Neuronal stem cell (in vitro differentiated cells): ENCODE measurements at regions not wholly inside any gene's neighbourhood (a gene's known extent, or its start where the extent isn't known, plus 50 kb on each side); places are given as distances from the start of the nearest gene placed in this dataset.

Experiments used
- DNase-seq: peaks from one replicate; pipeline ENCODE4 v3.0.0-alpha.2; 2013; ENCODE audit warnings: low spot score
- H2AFZ ChIP-seq: one replicate; pipeline ENCODE4 v1.6.1; 2013; ENCODE audit warnings: mild to moderate bottlenecking, low read length, inconsistent platforms
- H2AK5ac ChIP-seq: 2 replicates; pipeline ENCODE4 v1.6.1; 2013; ENCODE audit warnings: low read depth, mild to moderate bottlenecking, inconsistent platforms, low read length, moderate library complexity, mixed read lengths
- H2BK120ac ChIP-seq: 2 replicates; pipeline ENCODE4 v1.6.1; 2013; ENCODE audit warnings: low read depth, mild to moderate bottlenecking, inconsistent platforms, low read length, moderate library complexity, mixed read lengths
- H2BK12ac ChIP-seq: one replicate; pipeline ENCODE4 v1.6.1; 2013; ENCODE audit warnings: low read length, inconsistent platforms
- H2BK15ac ChIP-seq: 2 replicates; pipeline ENCODE4 v1.6.1; 2013; ENCODE audit warnings: mild to moderate bottlenecking, low read length, inconsistent platforms, mixed read lengths
- H2BK5ac ChIP-seq: one replicate; pipeline ENCODE4 v1.6.1; 2013; ENCODE audit warnings: inconsistent platforms, mild to moderate bottlenecking, low read length, moderate library complexity
- H3K14ac ChIP-seq: one replicate; pipeline ENCODE4 v1.6.1; 2013; ENCODE audit warnings: low read length, inconsistent platforms
- H3K18ac ChIP-seq: 2 replicates; pipeline ENCODE4 v1.6.1; 2013; ENCODE audit warnings: low read length, inconsistent platforms
- H3K23ac ChIP-seq: 2 replicates; pipeline ENCODE4 v1.6.1; 2013; ENCODE audit warnings: low read depth, mild to moderate bottlenecking, mixed read lengths, low read length, inconsistent platforms; ENCODE audit not compliant: poor library complexity
- H3K27ac ChIP-seq: replicated peaks from 3 replicates; pipeline ENCODE4 v1.5.1; 2013; ENCODE audit warnings: low read length, inconsistent platforms
- H3K27me3 ChIP-seq, 3 experiments: 2 replicates each; pipeline ENCODE4 v1.6.1; 2013; ENCODE audit warnings: low read length in 3 of 3, mild to moderate bottlenecking in 2 of 3, inconsistent platforms in 1 of 3, low read depth in 1 of 3, mixed read lengths in 1 of 3, moderate library complexity in 1 of 3; ENCODE audit not compliant: control insufficient read depth in 3 of 3, insufficient read depth in 3 of 3
- H3K36me3 ChIP-seq, 2 donors: replicated peaks in 1 of 2; 2 replicates each; pipeline ENCODE4 v1.6.1; 2013; ENCODE audit warnings: low read length in 2 of 2; ENCODE audit not compliant: control insufficient read depth in 2 of 2, insufficient read depth in 2 of 2
- H3K4ac ChIP-seq: 2 replicates; pipeline ENCODE4 v1.6.1; 2013; ENCODE audit warnings: inconsistent platforms, mild to moderate bottlenecking, low read length, moderate library complexity
- H3K4me1 ChIP-seq, 2 donors: 1 replicate in 1 of 2; 2 replicates in 1 of 2; pipeline ENCODE4 v1.6.1; 2013; ENCODE audit warnings: low read length in 2 of 2, low read depth in 1 of 2; ENCODE audit not compliant: control insufficient read depth in 2 of 2, insufficient read depth in 1 of 2
- H3K4me2 ChIP-seq: one replicate; pipeline ENCODE4 v1.6.1; 2013; ENCODE audit warnings: mild to moderate bottlenecking, low read length, inconsistent platforms; ENCODE audit not compliant: insufficient read depth, poor library complexity, severe bottlenecking
- H3K4me3 ChIP-seq, 2 donors: 2 replicates each; pipeline ENCODE4 v1.5.1; 2013; ENCODE audit warnings: low read length in 2 of 2, mild to moderate bottlenecking in 2 of 2, inconsistent platforms in 1 of 2, moderate library complexity in 1 of 2
- H3K79me1 ChIP-seq: one replicate; pipeline ENCODE4 v1.6.1; 2013; ENCODE audit warnings: low read depth, mild to moderate bottlenecking, inconsistent platforms, low read length, moderate library complexity
- H3K9ac ChIP-seq: one replicate; pipeline ENCODE4 v1.6.1; 2013; ENCODE audit warnings: mild to moderate bottlenecking, low read depth, low read length, inconsistent platforms; ENCODE audit not compliant: poor library complexity
- H3K9me3 ChIP-seq, 2 donors: replicated peaks in 1 of 2; 2 replicates each; pipeline versions ENCODE3 to v1.6.1; 2013; ENCODE audit warnings: low read length in 2 of 2, mild to moderate bottlenecking in 2 of 2, inconsistent platforms in 1 of 2, low read depth in 1 of 2, mixed read lengths in 1 of 2, moderate library complexity in 1 of 2; ENCODE audit not compliant: control insufficient read depth in 2 of 2, insufficient read depth in 1 of 2
- H4K8ac ChIP-seq: one replicate; pipeline ENCODE4 v1.6.1; 2013; ENCODE audit warnings: low read depth, mild to moderate bottlenecking, inconsistent platforms, low read length, moderate library complexity
- H4K91ac ChIP-seq: one replicate; pipeline ENCODE4 v1.6.1; 2013; ENCODE audit warnings: low read length, low read depth, mild to moderate bottlenecking, inconsistent platforms; ENCODE audit not compliant: poor library complexity
- WGBS, 2 donors: extraction: QIAGEN DNeasy Blood & Tissue Kit; methylation state at CpG; one replicate each; pipeline ENCODE4 v1.1.7; 2013; ENCODE audit warnings: missing lambda C conversion rate in 2 of 2, mixed read lengths in 1 of 2; ENCODE audit not compliant: insufficient read length in 2 of 2, insufficient replicate concordance in 1 of 2; ENCODE audit errors: extremely low coverage in 2 of 2; 5-methylcytosine and 5-hydroxymethylcytosine counted together

GRCh38 chr13:111517641-111518010, 197.2 kb downstream of the TEX29 start:
- no peak overlapping the region for H3K4me3 ChIP-seq
- H3K9me3 ChIP-seq = no peaks in the 10 kb centered on the region
- H2BK15ac ChIP-seq = peak overlapping the region; percentile 49
- H2BK12ac ChIP-seq = no peak overlapping the region
- no peak overlapping the region for H3K4me2 ChIP-seq
- no peak overlapping the region for H4K8ac ChIP-seq
- no peak overlapping the region for H2BK120ac ChIP-seq
- H2AFZ ChIP-seq = no peak overlapping the region
- H3K27ac ChIP-seq = no peak overlapping the region
- no peak for DNase-seq
- H3K79me1 ChIP-seq = no peaks in the 10 kb centered on the region
- H4K91ac ChIP-seq = no peak overlapping the region
- peaks cover 0 to 16% (median 0%) of the 10 kb centered on the region in 3 experiments for H3K27me3 ChIP-seq
- H2BK5ac ChIP-seq = peak overlapping the region; percentile 3
- peak overlapping the region; percentile 3 for H3K23ac ChIP-seq
- H3K4me1 ChIP-seq = peaks cover 0 to 3% of the 10 kb centered on the region in 2 donors
- H3K14ac ChIP-seq = no peak overlapping the region
- H2AK5ac ChIP-seq = peak overlapping the region; percentile 24
- H3K9ac ChIP-seq = no peak overlapping the region
- H3K18ac ChIP-seq = no peak overlapping the region
- no peak overlapping the region for H3K4ac ChIP-seq
- H3K36me3 ChIP-seq = no peaks in the 10 kb centered on the region
- WGBS, 2 donors = no CpG with 5 or more reads among the region's 10 CpGs

DNA sequence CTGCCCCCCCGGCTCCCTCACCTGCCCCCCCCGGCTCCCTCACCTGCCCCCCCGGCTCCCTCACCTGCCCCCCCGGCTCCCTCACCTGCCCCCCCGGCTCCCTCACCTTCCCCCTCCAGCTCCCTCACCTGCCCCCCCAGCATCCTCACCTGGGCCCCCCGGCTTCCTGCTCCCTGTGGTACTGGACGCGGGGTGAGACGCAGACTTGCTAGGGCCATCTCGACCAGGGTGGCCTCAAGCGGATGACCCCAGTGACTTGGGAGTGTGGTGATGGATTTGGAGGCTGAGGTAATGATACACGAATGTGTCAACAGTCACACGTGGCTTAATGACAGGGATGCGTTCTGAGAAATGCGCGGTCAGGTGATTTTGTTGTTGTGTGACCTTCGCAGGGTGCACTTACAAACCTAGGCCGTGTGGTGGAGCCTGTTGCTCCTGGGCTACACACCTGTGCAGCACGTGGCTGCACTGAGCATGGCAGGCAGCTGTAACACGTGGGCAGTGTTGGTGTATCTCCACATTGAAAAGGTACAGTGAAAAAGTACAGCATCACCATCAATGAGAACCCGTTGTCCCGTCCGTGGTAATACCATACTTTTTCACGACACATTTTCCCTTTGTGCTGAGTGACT, 197.8 kb downstream of the TEX29 start:
- Histone ChIP-seq H3K4me1 (peaks cover 0 to 3% of the 10 kb centered on the region in 2 donors), H2BK5ac (no peak overlapping the region), H2BK120ac (no peak overlapping the region), H2AFZ (no peak overlapping the region), H3K9me3 (no peaks in the 10 kb centered on the region), H4K91ac (no peak overlapping the region), H3K9ac (no peak overlapping the region), H3K18ac (no peak overlapping the region), H3K4me3 (peak overlapping the region in 1 of 2 donors; percentile 52), H3K36me3 (no peaks in the 10 kb centered on the region), H2AK5ac (no peak overlapping the region), H2BK15ac (no peak overlapping the region), H3K4ac (no peak overlapping the region), H3K27ac (no peak overlapping the region), H2BK12ac (no peak overlapping the region), H3K4me2 (no peak overlapping the region), H3K79me1 (no peaks in the 10 kb centered on the region), H3K27me3 (peaks cover 0 to 19% (median 0%) of the 10 kb centered on the region in 3 experiments), H4K8ac (no peak overlapping the region), H3K23ac (no peak overlapping the region), H3K14ac (no peak overlapping the region)
- no CpG with 5 or more reads among the region's 24 CpGs for WGBS, 2 donors
- DNase-seq = no peak

DNA sequence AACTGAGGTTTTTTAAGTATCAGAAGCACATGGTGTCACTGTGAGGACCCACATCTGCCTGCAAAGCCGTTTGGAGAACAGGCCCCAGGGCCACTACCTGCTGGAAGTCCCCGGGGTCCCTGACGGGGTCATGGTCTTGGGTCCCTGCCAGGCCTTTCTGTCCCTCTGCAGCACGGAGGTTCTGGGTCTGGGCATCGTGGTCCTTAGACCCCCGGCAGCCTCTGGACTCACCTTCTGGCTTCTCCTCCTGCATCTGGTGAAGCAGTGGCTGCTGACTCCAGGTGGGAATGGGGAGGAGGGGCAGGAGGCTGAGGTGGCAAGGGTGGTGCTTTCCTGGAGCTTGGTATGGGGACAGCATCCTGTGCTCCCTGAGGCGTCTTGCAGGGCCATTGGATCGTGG, 198.6 kb downstream of the TEX29 start:
- Histone ChIP-seq H3K4ac (no peak overlapping the region), H3K4me1 (peaks cover 0 to 3% of the 10 kb centered on the region in 2 donors), H2BK15ac (no peak overlapping the region), H2AFZ (no peak overlapping the region), H3K27ac (no peak overlapping the region), H3K14ac (no peak overlapping the region), H3K36me3 (no peaks in the 10 kb centered on the region), H3K18ac (no peak overlapping the region), H3K27me3 (peaks cover 0 to 23% (median 0%) of the 10 kb centered on the region in 3 experiments), H2BK12ac (no peak overlapping the region), H2AK5ac (peak overlapping the region; percentile 78), H3K4me2 (no peak overlapping the region), H2BK5ac (peak overlapping the region; percentile 83), H3K9me3 (no peaks in the 10 kb centered on the region), H4K8ac (no peak overlapping the region), H4K91ac (no peak overlapping the region), H2BK120ac (no peak overlapping the region), H3K23ac (no peak overlapping the region), H3K79me1 (no peaks in the 10 kb centered on the region), H3K4me3 (no peak overlapping the region), H3K9ac (no peak overlapping the region)
- no peak for DNase-seq
- whole genome bisulfite sequencing, 2 donors = no CpG with 5 or more reads among the region's 8 CpGs

- Histone ChIP-seq H3K79me1 (no peaks in the 10 kb centered on the region), H3K18ac (peak overlapping the region; percentile 48), H3K36me3 (no peaks in the 10 kb centered on the region), H3K4me1 (peaks cover 0 to 1% of the 10 kb centered on the region in 2 donors), H3K4me3 (no peak overlapping the region), H3K14ac (no peak overlapping the region), H3K27ac (no peak overlapping the region), H3K23ac (no peak overlapping the region), H3K4ac (no peak overlapping the region), H3K9ac (no peak overlapping the region), H2BK120ac (no peak overlapping the region), H2BK12ac (no peak overlapping the region), H3K4me2 (no peak overlapping the region), H3K27me3 (peaks cover 0 to 23% (median 0%) of the 10 kb centered on the region in 3 experiments), H3K9me3 (no peaks in the 10 kb centered on the region), H4K91ac (no peak overlapping the region), H4K8ac (no peak overlapping the region), H2AFZ (no peak overlapping the region), H2AK5ac (peak overlapping the region; percentile 78), H2BK15ac (no peak overlapping the region), H2BK5ac (peak overlapping the region; percentile 83)
- no CpG with 5 or more reads among the region's 25 CpGs for WGBS, 2 donors
- DNase-seq = no peak
Measured at GRCh38 chr13:111519490-111520170, 199.2 kb downstream of the TEX29 start.
